Spinal cord (tissue), 9 donors: ENCODE measurements at regions not wholly inside any gene's neighbourhood (a gene's known extent, or its start where the extent isn't known, plus 50 kb on each side); places are given as distances from the start of the nearest gene placed in this dataset.

Experiments used
- DNase-seq, 6 donors: peaks; one replicate each; pipeline versions ENCODE4 v3.0.0 to v3.0.0-alpha.2; 2013 to 2015; ENCODE audit warnings: low spot score in 6 of 6, low read depth in 4 of 6
- H3K27ac ChIP-seq: one replicate; pipeline ENCODE4 v1.5.1; 2013; ENCODE audit warnings: low read depth, low read length, control low read depth
- H3K27me3 ChIP-seq: one replicate; pipeline ENCODE4 v1.6.1; 2013; ENCODE audit warnings: low read length; ENCODE audit not compliant: control insufficient read depth, insufficient read depth
- H3K36me3 ChIP-seq: one replicate; pipeline ENCODE4 v1.6.1; 2013; ENCODE audit warnings: low read length; ENCODE audit not compliant: control insufficient read depth, insufficient read depth
- H3K4me1 ChIP-seq: one replicate; pipeline ENCODE4 v1.6.1; 2013; ENCODE audit warnings: low read length; ENCODE audit not compliant: control insufficient read depth, insufficient read depth
- H3K4me3 ChIP-seq: one replicate; pipeline ENCODE4 v1.5.1; 2013; ENCODE audit warnings: low read depth, low read length, control low read depth
- H3K9me3 ChIP-seq: one replicate; pipeline ENCODE4 v1.6.1; 2013; ENCODE audit warnings: low read length; ENCODE audit not compliant: control insufficient read depth, insufficient read depth
- WGBS: methylation state at CpG from one replicate; pipeline ENCODE4 v1.1.5; 2013; ENCODE audit warnings: missing lambda C conversion rate; ENCODE audit not compliant: insufficient coverage; 5-methylcytosine and 5-hydroxymethylcytosine counted together
- donor health status: healthy.

- Histone ChIP-seq H3K27me3 (no peaks in the 10 kb centered on the region), H3K4me1 (no peaks in the 10 kb centered on the region), H3K36me3 (no peaks in the 10 kb centered on the region), H3K9me3 (no peaks in the 10 kb centered on the region), H3K27ac (no peak overlapping the region), H3K4me3 (no peak overlapping the region)
- WGBS = 93% methylated on average over 2 of the region's 4 CpGs
- no peak for DNase-seq
Observed at GRCh38 chr9:20030221-20030620, 241.4 kb upstream of the SLC24A2 start.

- DNase-seq = no peak
- WGBS = 59% methylated on average over 2 of the region's 5 CpGs
- H3K27me3 ChIP-seq = no peaks in the 10 kb centered on the region
Observed at GRCh38 chr9:20028849-20029231, 240.0 kb upstream of the SLC24A2 start.

GRCh38 chr9:20028192-20028848 is 239.5 kb upstream of the SLC24A2 start:
- Histone ChIP-seq H3K9me3 (no peaks in the 10 kb centered on the region), H3K27ac (no peak overlapping the region), H3K4me1 (no peaks in the 10 kb centered on the region), H3K27me3 (no peaks in the 10 kb centered on the region), H3K36me3 (no peaks in the 10 kb centered on the region), H3K4me3 (no peak overlapping the region)
- DNase-seq = no peak
- 62% methylated on average over 6 of the region's 6 CpGs for WGBS

More at GRCh38 chr9:20028849-20029231, 240.0 kb upstream of the SLC24A2 start:
- Histone ChIP-seq H3K36me3 (no peaks in the 10 kb centered on the region), H3K9me3 (no peaks in the 10 kb centered on the region), H3K4me3 (no peak overlapping the region), H3K4me1 (no peaks in the 10 kb centered on the region), H3K27ac (no peak overlapping the region)

DNA sequence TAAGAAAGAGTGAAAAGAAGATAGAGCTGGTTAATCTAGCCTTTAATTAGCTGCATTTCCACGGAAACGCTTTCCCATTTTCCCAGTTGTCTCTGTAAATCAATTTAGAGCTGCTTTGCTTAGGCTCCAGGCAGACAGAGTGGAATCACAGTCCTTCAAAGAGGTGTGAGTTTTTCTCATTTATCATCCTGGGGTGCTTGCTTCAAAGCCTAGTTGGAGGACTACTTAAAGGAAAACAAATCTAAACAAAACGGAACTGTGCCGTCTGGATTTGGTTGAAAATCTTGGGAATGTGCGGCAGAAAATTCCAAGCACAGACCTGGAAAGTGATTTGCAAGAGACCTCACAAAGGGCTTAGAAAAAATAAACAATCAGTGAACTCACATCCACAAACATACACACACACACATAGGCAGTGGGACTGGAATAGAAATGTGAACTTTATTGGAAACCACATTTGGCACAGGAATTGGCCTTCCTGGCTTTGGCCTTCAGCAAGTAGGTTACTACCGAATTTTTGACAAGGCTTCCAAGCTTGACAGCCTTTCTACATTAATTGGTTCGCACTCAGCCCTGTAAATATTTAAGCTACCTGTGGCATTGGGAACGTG is 235.2 kb upstream of the SLC24A2 start:
- WGBS = 62% methylated on average over 1 of the region's 8 CpGs
- DNase-seq = peak in 2 of 6 donors; percentile 77 to 78
- H3K27ac ChIP-seq = peak overlapping the region; percentile 38
- no peaks in the 10 kb centered on the region for H3K27me3 ChIP-seq
- no peaks in the 10 kb centered on the region for H3K36me3 ChIP-seq
- H3K4me1 ChIP-seq = no peaks in the 10 kb centered on the region
- H3K4me3 ChIP-seq = no peak overlapping the region
- H3K9me3 ChIP-seq = no peaks in the 10 kb centered on the region

DNA sequence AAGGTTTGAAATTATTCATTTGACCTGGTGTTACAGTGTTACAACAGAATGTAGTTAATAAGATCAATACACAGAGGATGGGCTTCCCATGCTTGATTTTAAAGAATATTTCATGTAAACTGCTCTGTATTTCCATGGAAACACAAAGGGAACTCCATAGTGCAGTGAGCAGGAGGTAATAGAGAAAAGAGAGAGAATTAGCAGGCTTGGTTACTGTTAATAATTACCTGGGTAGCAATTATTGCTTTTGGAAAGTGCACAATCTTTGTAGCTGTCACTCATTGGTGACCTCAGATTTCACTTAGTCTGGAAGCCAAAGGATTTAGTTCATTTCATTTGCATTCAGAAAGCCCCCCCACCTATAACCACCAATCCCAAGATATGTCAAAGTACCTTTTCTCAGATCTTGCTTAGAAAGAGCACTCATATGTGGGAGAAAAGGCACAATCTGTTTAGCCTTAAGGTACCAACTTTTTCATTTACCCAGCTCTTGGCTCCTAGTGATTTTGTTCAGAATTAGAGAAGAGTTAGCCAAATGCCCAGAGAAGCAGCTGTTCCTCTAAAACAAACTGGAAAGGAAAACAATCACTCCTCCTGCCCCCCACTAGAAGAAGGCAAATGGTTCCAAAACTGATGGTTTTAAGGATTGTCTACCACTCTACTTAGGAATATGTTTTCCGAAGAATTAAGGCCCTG is 234.5 kb upstream of the SLC24A2 start:
- no peaks in the 10 kb centered on the region for H3K9me3 ChIP-seq
- H3K4me3 ChIP-seq = no peak overlapping the region
- H3K27ac ChIP-seq = peak overlapping the region; percentile 22
- peak in 2 of 6 donors; percentile 36 to 70 for DNase-seq
- WGBS = no CpG with 5 or more reads among the region's 1 CpG
- no peaks in the 10 kb centered on the region for H3K4me1 ChIP-seq
- no peaks in the 10 kb centered on the region for H3K27me3 ChIP-seq
- H3K36me3 ChIP-seq = no peaks in the 10 kb centered on the region

- no peak overlapping the region for H3K27ac ChIP-seq
- WGBS = no CpG with 5 or more reads among the region's 2 CpGs
- H3K36me3 ChIP-seq = no peaks in the 10 kb centered on the region
- H3K27me3 ChIP-seq = no peaks in the 10 kb centered on the region
- H3K4me1 ChIP-seq = no peaks in the 10 kb centered on the region
- no peak overlapping the region for H3K4me3 ChIP-seq
- DNase-seq = no peak
- no peaks in the 10 kb centered on the region for H3K9me3 ChIP-seq
Observed at GRCh38 chr9:20022410-20022809, 233.6 kb upstream of the SLC24A2 start.

GRCh38 chr9:20016611-20017010 is 227.8 kb upstream of the SLC24A2 start:
- H3K9me3 ChIP-seq = peaks cover 1% of the 10 kb centered on the region
- no peaks in the 10 kb centered on the region for H3K27me3 ChIP-seq
- no peaks in the 10 kb centered on the region for H3K36me3 ChIP-seq
- no peak overlapping the region for H3K27ac ChIP-seq
- H3K4me3 ChIP-seq = no peak overlapping the region
- no peaks in the 10 kb centered on the region for H3K4me1 ChIP-seq
- no peak for DNase-seq
- no CpG with 5 or more reads among the region's 1 CpG for WGBS

- peaks cover 1% of the 10 kb centered on the region for H3K9me3 ChIP-seq
- H3K4me3 ChIP-seq = no peak overlapping the region
- WGBS = no CpG with 5 or more reads among the region's 2 CpGs
- no peak overlapping the region for H3K27ac ChIP-seq
- no peak for DNase-seq
- H3K4me1 ChIP-seq = no peaks in the 10 kb centered on the region
- no peaks in the 10 kb centered on the region for H3K27me3 ChIP-seq
- H3K36me3 ChIP-seq = no peaks in the 10 kb centered on the region
Observed at GRCh38 chr9:20015427-20015931, 226.6 kb upstream of the SLC24A2 start.

DNA sequence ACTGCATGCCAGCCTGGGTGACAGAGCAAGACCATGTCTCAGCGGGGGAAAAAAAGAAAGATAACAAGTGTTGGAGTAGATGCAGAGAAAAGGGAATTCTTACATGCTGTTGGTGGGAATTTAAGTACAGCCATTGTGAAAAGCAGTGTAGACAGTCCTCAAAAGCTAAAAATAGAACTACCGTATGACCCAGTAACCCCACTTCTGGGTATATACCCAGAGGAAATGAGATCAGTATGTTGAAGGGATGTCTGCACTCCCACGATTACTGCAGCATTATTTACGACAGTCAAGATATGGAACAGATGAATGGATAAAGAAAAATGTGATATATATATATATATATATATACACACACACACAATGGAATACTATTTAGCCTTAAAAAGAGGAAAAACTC is 225.3 kb upstream of the SLC24A2 start:
- H3K4me3 ChIP-seq = no peak overlapping the region
- H3K27me3 ChIP-seq = no peaks in the 10 kb centered on the region
- no peaks in the 10 kb centered on the region for H3K4me1 ChIP-seq
- peaks cover 1% of the 10 kb centered on the region for H3K9me3 ChIP-seq
- H3K27ac ChIP-seq = no peak overlapping the region
- 83% methylated on average over 1 of the region's 4 CpGs for WGBS
- no peaks in the 10 kb centered on the region for H3K36me3 ChIP-seq
- no peak for DNase-seq
